MCF 10A (cell line): ENCODE measurements at regions not wholly inside any gene's neighbourhood (a gene's known extent, or its start where the extent isn't known, plus 50 kb on each side); places are given as distances from the start of the nearest gene placed in this dataset.

ENCODE experiments used
- BruUV-seq: library from RNA; stranded (reverse); fragments of 400-500 nt; replicated peaks from 2 replicates; lab custom pipeline; 2021; lab: Mats Ljungman, UMichigan
- CTCF ChIA-PET: fragments of 300-600 bp; sonication (Branson Sonifier 250); formaldehyde crosslinking; extraction: SDS; loops from one replicate; lab custom pipeline; 2021; ENCODE audit warnings: antibody characterized with exemption, inconsistent platforms; lab: Yijun Ruan, JAX
- POLR2A ChIA-PET: fragments of 300-600, 350-650 bp; sonication (Branson Sonifier 250); formaldehyde crosslinking; extraction: SDS; loops from one replicate; lab custom pipeline; 2020; ENCODE audit warnings: antibody characterized with exemption, inconsistent platforms; lab: Yijun Ruan, JAX
- DNase-seq: peaks from one replicate; pipeline ENCODE4 v3.0.0-alpha.2; 2018; ENCODE audit not compliant: unreplicated experiment
- H3K27ac Mint-ChIP-seq: one replicate; pipeline ENCODE4 v1.8.0; 2022; ENCODE audit warnings: mild to moderate bottlenecking, low read depth, mixed read lengths; ENCODE audit not compliant: unreplicated experiment
- H3K27me3 Mint-ChIP-seq: one replicate; pipeline ENCODE4 v1.8.0; 2022; ENCODE audit warnings: mixed read lengths; ENCODE audit not compliant: insufficient read depth, unreplicated experiment
- H3K36me3 Mint-ChIP-seq: one replicate; pipeline ENCODE4 v1.8.0; 2022; ENCODE audit warnings: mild to moderate bottlenecking, moderate library complexity, mixed read lengths; ENCODE audit not compliant: insufficient read depth, unreplicated experiment
- H3K4me1 Mint-ChIP-seq: one replicate; pipeline ENCODE4 v1.8.0; 2022; ENCODE audit warnings: mixed read lengths; ENCODE audit not compliant: insufficient read depth, unreplicated experiment
- H3K4me3 Mint-ChIP-seq: one replicate; pipeline ENCODE4 v1.8.0; 2022; ENCODE audit warnings: mild to moderate bottlenecking, moderate library complexity, mixed read lengths; ENCODE audit not compliant: unreplicated experiment
- H3K9me3 Mint-ChIP-seq: one replicate; pipeline ENCODE4 v1.8.0; 2022; ENCODE audit warnings: mixed read lengths; ENCODE audit not compliant: unreplicated experiment
- CTCF ChIP-seq: fragments of 200-600 bp; IDR thresholded peaks from one replicate; pipeline ENCODE4 v1.8.0; 2022; ENCODE audit warnings: antibody characterized with exemption, mild to moderate bottlenecking; ENCODE audit not compliant: unreplicated experiment
- intact Hi-C: fragments of 100-400 bp; cut with micrococcal nuclease; formaldehyde crosslinking; loops from 2 replicates; pipeline ENCODE4 v1.14.1; 2022

DNA sequence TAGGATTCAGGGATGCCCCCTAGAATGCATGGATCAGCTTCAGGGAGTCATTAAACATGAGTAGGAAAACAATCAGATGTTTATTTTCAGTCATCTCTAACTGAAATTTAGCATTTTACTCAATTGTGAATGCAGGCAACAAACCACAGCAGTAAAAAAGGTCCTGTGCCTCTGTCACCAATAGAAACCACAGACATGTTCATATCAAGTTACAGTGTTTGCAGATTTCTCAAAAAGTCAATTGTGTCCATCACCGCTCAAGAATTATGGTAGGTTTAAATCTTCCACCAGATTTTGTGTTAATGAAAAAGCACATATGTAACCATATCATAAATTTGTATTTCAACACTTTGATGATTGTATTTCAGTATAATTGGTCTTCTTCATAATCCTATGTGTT, 68.4 kb upstream of the SLC1A1 start:
- H3K36me3 Mint-ChIP-seq: no peaks in the 10 kb centered on the region
- POLR2A ChIA-PET: no interaction called here
- intact Hi-C loops: no loop called here
- H3K4me1 Mint-ChIP-seq: no peaks in the 10 kb centered on the region
- no peak overlapping the region for H3K4me3 Mint-ChIP-seq
- CTCF ChIA-PET: interaction anchor here (0.6 kb wide), 1 partner anchor 688 kb away, joined by 4 read pairs; no protein-coding TSS in a partner anchor
- BruUV-seq: no TSS peak
- H3K9me3 Mint-ChIP-seq: no peaks in the 10 kb centered on the region
- TF ChIP-seq CTCF: no peak
- no peak overlapping the region for H3K27ac Mint-ChIP-seq
- DNase-seq: no peak
- no peaks in the 10 kb centered on the region for H3K27me3 Mint-ChIP-seq

GRCh38 chr9:4420351-4420750, 69.9 kb upstream of the SLC1A1 start:
- DNase-seq: no peak
- no peaks in the 10 kb centered on the region for H3K9me3 Mint-ChIP-seq
- no peaks in the 10 kb centered on the region for H3K27me3 Mint-ChIP-seq
- intact Hi-C loops: no loop called here
- no peak overlapping the region for H3K4me3 Mint-ChIP-seq
- no peaks in the 10 kb centered on the region for H3K36me3 Mint-ChIP-seq
- TF ChIP-seq CTCF: no peak
- H3K4me1 Mint-ChIP-seq: no peaks in the 10 kb centered on the region
- no TSS peak for BruUV-seq
- CTCF ChIA-PET: interaction anchor here (0.6 to 2.0 kb wide), 2 partner anchors 15 to 894 kb away, joined by 4 to 5 read pairs; no protein-coding TSS in a partner anchor
- POLR2A ChIA-PET: no interaction called here
- no peak overlapping the region for H3K27ac Mint-ChIP-seq

DNA sequence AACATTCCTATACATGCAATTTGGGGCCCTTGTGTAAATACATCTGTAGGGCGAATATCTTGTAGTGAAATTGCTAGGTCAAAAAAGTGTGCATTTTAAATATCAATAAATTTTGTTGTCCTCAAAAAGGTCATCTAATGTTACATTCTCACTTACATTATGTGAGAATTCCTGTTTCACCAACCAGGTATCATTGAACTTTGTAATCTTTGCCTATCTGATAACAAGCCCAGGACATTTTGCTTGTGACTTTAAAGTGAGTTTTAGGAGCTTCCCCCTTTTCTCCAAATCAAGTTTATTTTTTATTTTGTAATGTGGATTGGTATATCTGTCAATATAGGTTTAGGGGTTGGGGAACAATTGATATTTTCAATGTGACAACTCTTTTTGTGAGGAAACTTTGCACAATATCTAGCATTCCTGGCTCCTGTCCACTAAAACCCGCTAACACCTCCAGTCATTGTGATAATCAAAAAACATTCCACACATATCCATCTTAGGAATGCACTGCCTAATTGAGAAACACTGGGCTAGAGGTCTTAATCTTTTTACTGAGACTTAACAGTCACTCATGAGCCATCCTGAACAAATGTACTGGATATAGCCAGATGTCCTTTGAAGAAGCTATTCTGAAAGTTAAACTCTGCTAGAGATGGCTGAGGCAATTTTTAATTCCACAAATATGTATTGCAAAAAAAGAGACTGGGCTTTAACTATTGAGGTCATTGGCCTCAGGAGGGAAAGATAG, 72.5 kb upstream of the SLC1A1 start:
- DNase-seq: peak; percentile 52
- no peaks in the 10 kb centered on the region for H3K27me3 Mint-ChIP-seq
- CTCF ChIA-PET: interaction anchor here (0.5 to 1.2 kb wide), 4 partner anchors 19 to 854 kb away, joined by 3 to 6 read pairs (median 3); no protein-coding TSS in a partner anchor
- POLR2A ChIA-PET: no interaction called here
- H3K36me3 Mint-ChIP-seq: no peaks in the 10 kb centered on the region
- no peak overlapping the region for H3K27ac Mint-ChIP-seq
- intact Hi-C loops: no loop called here
- no peaks in the 10 kb centered on the region for H3K9me3 Mint-ChIP-seq
- no peak for TF ChIP-seq CTCF
- no TSS peak for BruUV-seq
- H3K4me1 Mint-ChIP-seq: no peaks in the 10 kb centered on the region
- no peak overlapping the region for H3K4me3 Mint-ChIP-seq

GRCh38 chr9:4416467-4416866, 73.8 kb upstream of the SLC1A1 start:
- intact Hi-C loops: no loop called here
- Mint-ChIP-seq H3K4me1 (no peaks in the 10 kb centered on the region), H3K36me3 (no peaks in the 10 kb centered on the region), H3K4me3 (no peak overlapping the region), H3K9me3 (no peaks in the 10 kb centered on the region), H3K27me3 (no peaks in the 10 kb centered on the region), H3K27ac (no peak overlapping the region)
- ChIA-PET CTCF (no interaction called here), POLR2A (no interaction called here)
- no peak for DNase-seq
- no TSS peak for BruUV-seq
- no peak for TF ChIP-seq CTCF
